ENCODE measurements at regions not wholly inside any gene's neighbourhood (a gene's known extent, or its start where the extent isn't known, plus 50 kb on each side); places are given as distances from the start of the nearest gene placed in this dataset.
"Not testable (repeated sequence)": the region's sequence is repeated elsewhere in the genome, so short reads cannot be mapped to it uniquely, and the experiment has no call there.

- Histone ChIP-seq H3K4me2 (no peak overlapping the region), H3K9me2 (replicated peaks; ENCODE audit: insufficient read depth) (no peaks in the 10 kb centered on the region), H3K36me3 (replicated peaks; ENCODE audit: insufficient read depth, low read depth) (no peaks in the 10 kb centered on the region), H3K79me2 (no peaks in the 10 kb centered on the region), H3K27ac (no peak overlapping the region), H3K27me3 (no peaks in the 10 kb centered on the region), H4K20me1 (ENCODE audit: insufficient read depth, poor library complexity, severe bottlenecking) (no peaks in the 10 kb centered on the region), H2AFZ (no peak overlapping the region), H3K4me1 (ENCODE audit: insufficient read depth) (no peaks in the 10 kb centered on the region), H3K4me3 (no peak overlapping the region), H3K9me3 (ENCODE audit: low read depth) (no peaks in the 10 kb centered on the region)
- 94% methylated on average over 1 of the region's 1 CpG for WGBS (ENCODE audit: low lambda C conversion rate, missing lambda C conversion rate)
- TF ChIP-seq, protein P1, sequence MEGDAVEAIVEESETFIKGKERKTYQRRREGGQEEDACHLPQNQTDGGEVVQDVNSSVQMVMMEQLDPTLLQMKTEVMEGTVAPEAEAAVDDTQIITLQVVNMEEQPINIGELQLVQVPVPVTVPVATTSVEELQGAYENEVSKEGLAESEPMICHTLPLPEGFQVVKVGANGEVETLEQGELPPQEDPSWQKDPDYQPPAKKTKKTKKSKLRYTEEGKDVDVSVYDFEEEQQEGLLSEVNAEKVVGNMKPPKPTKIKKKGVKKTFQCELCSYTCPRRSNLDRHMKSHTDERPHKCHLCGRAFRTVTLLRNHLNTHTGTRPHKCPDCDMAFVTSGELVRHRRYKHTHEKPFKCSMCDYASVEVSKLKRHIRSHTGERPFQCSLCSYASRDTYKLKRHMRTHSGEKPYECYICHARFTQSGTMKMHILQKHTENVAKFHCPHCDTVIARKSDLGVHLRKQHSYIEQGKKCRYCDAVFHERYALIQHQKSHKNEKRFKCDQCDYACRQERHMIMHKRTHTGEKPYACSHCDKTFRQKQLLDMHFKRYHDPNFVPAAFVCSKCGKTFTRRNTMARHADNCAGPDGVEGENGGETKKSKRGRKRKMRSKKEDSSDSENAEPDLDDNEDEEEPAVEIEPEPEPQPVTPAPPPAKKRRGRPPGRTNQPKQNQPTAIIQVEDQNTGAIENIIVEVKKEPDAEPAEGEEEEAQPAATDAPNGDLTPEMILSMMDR (IDR thresholded peaks at IDR 0.05; ENCODE audit: poor library complexity) = no peak
- TF ChIP-seq EZH2phosphoT487 (IDR thresholded peaks at IDR 0.05; ENCODE audit: low read depth, severe bottlenecking, unreplicated experiment) (no peak), EZH2 (IDR thresholded peaks at IDR 0.05; ENCODE audit: borderline replicate concordance) (no peak)
- DNase-seq (ENCODE audit: low spot score) = no peak
These were observed 50.3 kb upstream of the SNRK start for GRCh38 chr3:43236008-43236407.

DNA sequence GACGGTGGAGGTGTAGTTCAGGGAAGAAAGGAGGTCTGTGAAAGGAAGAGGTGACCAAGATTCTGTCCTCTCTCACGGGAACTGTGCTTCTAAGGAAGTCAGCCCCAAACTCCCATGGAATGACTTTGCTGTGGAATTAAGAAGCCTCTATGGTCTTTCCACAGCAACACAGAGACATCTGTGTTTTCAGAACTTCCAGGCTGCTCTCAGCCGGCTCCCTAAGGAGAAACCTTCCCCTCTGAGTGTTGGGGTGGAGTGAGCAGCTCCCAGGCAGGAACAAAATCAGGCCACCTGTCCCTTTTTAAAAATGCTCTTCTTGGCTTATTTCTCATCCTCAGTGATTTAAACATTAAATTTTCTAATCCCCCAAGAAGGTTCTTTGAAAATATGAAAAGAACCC, 53.3 kb upstream of the SNRK start:
- Histone ChIP-seq H3K9me2 (replicated peaks; ENCODE audit: insufficient read depth) (no peaks in the 10 kb centered on the region), H3K4me2 (no peak overlapping the region), H3K27me3 (no peaks in the 10 kb centered on the region), H4K20me1 (ENCODE audit: insufficient read depth, poor library complexity, severe bottlenecking) (no peaks in the 10 kb centered on the region), H3K36me3 (replicated peaks; ENCODE audit: insufficient read depth, low read depth) (no peaks in the 10 kb centered on the region), H2AFZ (no peak overlapping the region), H3K9me3 (ENCODE audit: low read depth) (no peaks in the 10 kb centered on the region), H3K27ac (no peak overlapping the region), H3K79me2 (no peaks in the 10 kb centered on the region), H3K4me3 (no peak overlapping the region), H3K4me1 (ENCODE audit: insufficient read depth) (no peaks in the 10 kb centered on the region)
- 94% methylated on average over 3 of the region's 3 CpGs for WGBS (ENCODE audit: low lambda C conversion rate, missing lambda C conversion rate)
- no peak for TF ChIP-seq EZH2phosphoT487 (IDR thresholded peaks at IDR 0.05; ENCODE audit: low read depth, severe bottlenecking, unreplicated experiment)
- TF ChIP-seq, protein P1 (IDR thresholded peaks at IDR 0.05; ENCODE audit: poor library complexity) = no peak
- no peak for TF ChIP-seq EZH2 (IDR thresholded peaks at IDR 0.05; ENCODE audit: borderline replicate concordance)
- DNase-seq (ENCODE audit: low spot score) = no peak

GRCh38 chr3:43231276-43232000, 54.9 kb upstream of the SNRK start:
- H3K9me2 ChIP-seq (replicated peaks; ENCODE audit: insufficient read depth) = no peaks in the 10 kb centered on the region
- no peaks in the 10 kb centered on the region for H4K20me1 ChIP-seq (ENCODE audit: insufficient read depth, poor library complexity, severe bottlenecking)
- no peak overlapping the region for H3K4me3 ChIP-seq
- no peak overlapping the region for H3K4me2 ChIP-seq
- H3K4me1 ChIP-seq (ENCODE audit: insufficient read depth) = no peaks in the 10 kb centered on the region
- no peak for TF ChIP-seq EZH2 (IDR thresholded peaks at IDR 0.05; ENCODE audit: borderline replicate concordance)
- TF ChIP-seq EZH2phosphoT487 (IDR thresholded peaks at IDR 0.05; ENCODE audit: low read depth, severe bottlenecking, unreplicated experiment) = no peak
- TF ChIP-seq, protein P1 (IDR thresholded peaks at IDR 0.05; ENCODE audit: poor library complexity) = no peak
- no peak overlapping the region for H2AFZ ChIP-seq
- no peak overlapping the region for H3K27ac ChIP-seq
- no peaks in the 10 kb centered on the region for H3K9me3 ChIP-seq (ENCODE audit: low read depth)
- DNase-seq (ENCODE audit: low spot score) = no peak
- WGBS (ENCODE audit: low lambda C conversion rate, missing lambda C conversion rate) = 69% methylated on average over 6 of the region's 6 CpGs
- no peaks in the 10 kb centered on the region for H3K79me2 ChIP-seq
- H3K36me3 ChIP-seq (replicated peaks; ENCODE audit: insufficient read depth, low read depth) = no peaks in the 10 kb centered on the region
- no peaks in the 10 kb centered on the region for H3K27me3 ChIP-seq

- H3K27me3 ChIP-seq; H2AFZ ChIP-seq; H3K79me2 ChIP-seq; H3K9me3 ChIP-seq (ENCODE audit: low read depth); DNase-seq (ENCODE audit: low spot score); H3K4me3 ChIP-seq; H3K9me2 ChIP-seq (replicated peaks; ENCODE audit: insufficient read depth); H3K27ac ChIP-seq; H3K36me3 ChIP-seq (replicated peaks; ENCODE audit: insufficient read depth, low read depth); H3K4me2 ChIP-seq; H4K20me1 ChIP-seq (ENCODE audit: insufficient read depth, poor library complexity, severe bottlenecking); H3K4me1 ChIP-seq (ENCODE audit: insufficient read depth): not testable (repeated sequence)
- 94% methylated on average over 4 of the region's 4 CpGs for WGBS (ENCODE audit: low lambda C conversion rate, missing lambda C conversion rate)
These were observed 56.5 kb upstream of the SNRK start for GRCh38 chr3:43229865-43230264.

DNA sequence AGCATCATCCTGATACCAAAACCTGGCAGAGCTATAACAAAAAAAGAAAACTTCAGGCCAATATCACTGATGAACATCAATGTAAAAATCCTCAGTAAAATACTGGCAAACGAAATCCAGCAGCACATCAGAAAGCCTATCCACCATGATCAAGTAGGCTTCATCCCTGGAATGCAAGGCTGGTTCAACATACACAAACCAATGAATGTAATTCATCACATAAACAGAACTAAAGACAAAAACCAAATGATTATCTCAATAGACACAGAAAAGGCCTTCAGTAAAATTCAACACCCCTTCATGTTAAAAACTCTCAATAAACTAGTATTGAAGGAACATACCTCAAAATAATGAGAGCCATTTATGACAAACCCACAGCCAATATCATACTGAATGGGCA, 58.7 kb upstream of the SNRK start:
- not testable (repeated sequence) for H3K9me3 ChIP-seq (ENCODE audit: low read depth); H3K9me2 ChIP-seq (replicated peaks; ENCODE audit: insufficient read depth); H3K36me3 ChIP-seq (replicated peaks; ENCODE audit: insufficient read depth, low read depth); H4K20me1 ChIP-seq (ENCODE audit: insufficient read depth, poor library complexity, severe bottlenecking); H3K4me2 ChIP-seq; H3K79me2 ChIP-seq; H2AFZ ChIP-seq; H3K27me3 ChIP-seq; H3K4me3 ChIP-seq; H3K4me1 ChIP-seq (ENCODE audit: insufficient read depth); DNase-seq (ENCODE audit: low spot score); H3K27ac ChIP-seq
- WGBS (ENCODE audit: low lambda C conversion rate, missing lambda C conversion rate) = 87% methylated on average over 1 of the region's 1 CpG

All from hepatocyte (in vitro differentiated cells).